Ascending aorta (tissue), 2 donors: ENCODE measurements at regions not wholly inside any gene's neighbourhood (a gene's known extent, or its start where the extent isn't known, plus 50 kb on each side); places are given as distances from the start of the nearest gene placed in this dataset.

Experiments
- DNase-seq, 2 donors: peaks; one replicate each; pipeline ENCODE4 v3.0.0-alpha.2; 2019; ENCODE audit warnings: low spot score in 2 of 2
- H3K27ac ChIP-seq, 2 donors: fragments of 200-600 bp; sonication (generic); one replicate each; pipeline ENCODE4 v1.5.1; 2016 to 2017; ENCODE audit warnings: mild to moderate bottlenecking in 1 of 2
- H3K27me3 ChIP-seq: fragments of 200-600 bp; sonication (generic); one replicate; pipeline ENCODE4 v1.5.1; 2017
- H3K36me3 ChIP-seq, 2 donors: fragments of 200-600 bp; sonication (generic); one replicate each; pipeline ENCODE4 v1.5.1; 2016
- H3K4me1 ChIP-seq, 2 donors: fragments of 200-600 bp; sonication (generic); one replicate each; pipeline ENCODE4 v1.5.1; 2016 to 2017; ENCODE audit warnings: mild to moderate bottlenecking in 1 of 2
- H3K4me3 ChIP-seq, 2 donors: fragments of 200-600 bp; sonication (generic); one replicate each; pipeline ENCODE4 v1.5.1; 2016 to 2017; ENCODE audit warnings: mild to moderate bottlenecking in 1 of 2
- H3K9me3 ChIP-seq, 2 donors: fragments of 200-600 bp; sonication (generic); one replicate each; pipeline ENCODE4 v1.5.1; 2016
- CTCF ChIP-seq, 3 experiments: fragments of 200-600 bp in 2 of 3; fragments of 450-650 bp in 1 of 3; sonication (generic) in 2 of 3; IDR thresholded peaks; one replicate each; pipeline ENCODE4 v1.5.1; 2016 to 2019; ENCODE audit warnings: antibody characterized with exemption in 3 of 3, mild to moderate bottlenecking in 1 of 3, moderate library complexity in 1 of 3
- intact Hi-C: fragments of 100-400 bp; cut with DNase I; formaldehyde crosslinking; loops from one replicate; pipeline ENCODE4 v1.15.1; 2023

GRCh38 chr18:43396266-43396665, 119.0 kb upstream of the SYT4 start:
- DNase-seq: no peak
- Histone ChIP-seq H3K27ac (no peak overlapping the region), H3K27me3 (no peaks in the 10 kb centered on the region), H3K36me3 (no peaks in the 10 kb centered on the region), H3K4me1 (no peaks in the 10 kb centered on the region), H3K9me3 (no peaks in the 10 kb centered on the region), H3K4me3 (no peak overlapping the region)
- intact Hi-C loops: no loop called here
- no peak for TF ChIP-seq CTCF (IDR thresholded peaks at IDR 0.05)

GRCh38 chr18:43398601-43399000, 121.3 kb upstream of the SYT4 start:
- no peaks in the 10 kb centered on the region for H3K4me1 ChIP-seq
- no peak overlapping the region for H3K27ac ChIP-seq
- H3K36me3 ChIP-seq: no peaks in the 10 kb centered on the region
- no peaks in the 10 kb centered on the region for H3K27me3 ChIP-seq
- no peak for DNase-seq
- intact Hi-C loops: no loop called here
- H3K9me3 ChIP-seq: no peaks in the 10 kb centered on the region
- H3K4me3 ChIP-seq: no peak overlapping the region
- TF ChIP-seq CTCF (IDR thresholded peaks at IDR 0.05): no peak

- intact Hi-C loops: no loop called here
- no peaks in the 10 kb centered on the region for H3K36me3 ChIP-seq
- H3K9me3 ChIP-seq: no peaks in the 10 kb centered on the region
- no peak for DNase-seq
- no peak for TF ChIP-seq CTCF (IDR thresholded peaks at IDR 0.05)
- H3K4me1 ChIP-seq: no peaks in the 10 kb centered on the region
- H3K27ac ChIP-seq: no peak overlapping the region
- H3K27me3 ChIP-seq: no peaks in the 10 kb centered on the region
- H3K4me3 ChIP-seq: no peak overlapping the region
These were observed 127.8 kb upstream of the SYT4 start for GRCh38 chr18:43405097-43405496.

GRCh38 chr18:43414006-43414405, 136.7 kb upstream of the SYT4 start:
- no peaks in the 10 kb centered on the region for H3K9me3 ChIP-seq
- no peaks in the 10 kb centered on the region for H3K4me1 ChIP-seq
- no peaks in the 10 kb centered on the region for H3K27me3 ChIP-seq
- no peak overlapping the region for H3K27ac ChIP-seq
- no peak overlapping the region for H3K4me3 ChIP-seq
- no peaks in the 10 kb centered on the region for H3K36me3 ChIP-seq
- no peak for DNase-seq
- TF ChIP-seq CTCF (IDR thresholded peaks at IDR 0.05): no peak
- intact Hi-C loops: no loop called here

GRCh38 chr18:43420091-43420490, 142.8 kb upstream of the SYT4 start:
- H3K27me3 ChIP-seq: no peaks in the 10 kb centered on the region
- no peak overlapping the region for H3K4me3 ChIP-seq
- no peak for DNase-seq
- TF ChIP-seq CTCF (IDR thresholded peaks at IDR 0.05): no peak
- H3K36me3 ChIP-seq: no peaks in the 10 kb centered on the region
- no peak overlapping the region for H3K27ac ChIP-seq
- no peaks in the 10 kb centered on the region for H3K9me3 ChIP-seq
- intact Hi-C loops: no loop called here
- H3K4me1 ChIP-seq: no peaks in the 10 kb centered on the region

GRCh38 chr18:43420950-43421349, 143.7 kb upstream of the SYT4 start:
- Histone ChIP-seq H3K36me3 (no peaks in the 10 kb centered on the region), H3K4me3 (no peak overlapping the region), H3K27me3 (no peaks in the 10 kb centered on the region), H3K4me1 (no peaks in the 10 kb centered on the region), H3K27ac (no peak overlapping the region), H3K9me3 (no peaks in the 10 kb centered on the region)
- intact Hi-C loops: no loop called here
- no peak for DNase-seq
- no peak for TF ChIP-seq CTCF (IDR thresholded peaks at IDR 0.05)
